GM18867 (cell line): ENCODE measurements at regions not wholly inside any gene's neighbourhood (a gene's known extent, or its start where the extent isn't known, plus 50 kb on each side); places are given as distances from the start of the nearest gene placed in this dataset.
"Not testable (repeated sequence)": the region's sequence is repeated elsewhere in the genome, so short reads cannot be mapped to it uniquely, and the experiment has no call there.

Source experiments
- ATAC-seq: cut with Tn5 transposase; IDR thresholded peaks from one replicate; pipeline ENCODE4 v1.9.1; 2021; ENCODE audit warnings: mild to moderate bottlenecking, moderate library complexity; ENCODE audit not compliant: unreplicated experiment

DNA sequence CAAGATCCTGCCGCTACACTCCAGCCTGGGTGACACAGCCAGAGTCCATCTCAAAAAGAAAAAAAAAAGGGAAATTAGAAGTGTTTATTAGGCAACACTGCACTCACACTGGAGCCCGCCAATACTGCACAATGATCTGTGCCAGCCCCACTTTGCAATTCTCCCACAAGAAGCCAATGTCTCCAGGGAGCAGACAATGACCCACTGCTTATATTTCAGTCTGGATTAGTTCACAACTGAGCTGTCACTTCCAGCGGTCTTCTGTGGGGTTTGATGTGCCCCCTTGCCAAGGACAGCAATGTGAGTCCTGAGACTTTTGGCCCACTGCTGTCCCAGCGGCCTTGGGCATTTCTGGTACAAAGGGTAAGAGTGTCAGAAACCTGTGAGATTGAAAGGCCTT lies 85.6 kb upstream of the PPM1B start:
- no peak for ATAC-seq

GRCh38 chr2:44084850-44085249 lies 83.8 kb upstream of the PPM1B start:
- ATAC-seq = no peak

- no peak for ATAC-seq
Observed at GRCh38 chr2:44086629-44087028, 82.0 kb upstream of the PPM1B start.

DNA sequence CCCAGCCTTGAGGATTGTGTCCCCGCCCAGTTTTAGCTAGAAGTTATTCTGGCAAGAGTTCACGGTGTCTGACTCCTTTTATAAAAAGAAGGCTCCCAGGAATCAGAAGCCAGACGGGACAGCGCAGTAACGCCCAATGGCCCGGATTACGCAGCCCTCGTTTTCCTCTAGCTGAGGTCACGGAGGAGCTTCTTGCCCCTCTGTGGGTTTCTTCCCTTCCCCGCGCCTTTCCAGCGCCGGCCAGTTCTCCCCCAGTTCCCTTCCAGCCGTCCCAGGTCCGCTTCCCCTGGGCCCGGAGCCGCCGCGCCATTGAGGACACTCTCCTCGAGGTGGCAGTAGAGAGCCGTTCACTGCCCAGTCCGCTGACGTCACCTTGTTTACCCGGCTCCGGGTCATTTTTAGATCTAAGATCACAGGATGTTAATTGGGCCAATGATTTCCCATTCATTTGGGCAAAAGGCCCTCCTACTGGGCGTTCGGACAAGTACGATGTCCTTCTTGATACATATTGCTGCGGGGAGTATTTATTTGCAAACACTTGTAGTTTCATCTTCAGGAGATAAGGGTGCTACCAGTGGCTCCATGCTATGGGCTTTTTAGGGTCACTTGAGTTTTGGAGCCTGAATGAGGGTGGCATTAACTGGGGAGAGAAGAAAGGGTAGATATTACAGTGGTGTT lies 81.5 kb upstream of the PPM1B start:
- ATAC-seq = peak; percentile 77

DNA sequence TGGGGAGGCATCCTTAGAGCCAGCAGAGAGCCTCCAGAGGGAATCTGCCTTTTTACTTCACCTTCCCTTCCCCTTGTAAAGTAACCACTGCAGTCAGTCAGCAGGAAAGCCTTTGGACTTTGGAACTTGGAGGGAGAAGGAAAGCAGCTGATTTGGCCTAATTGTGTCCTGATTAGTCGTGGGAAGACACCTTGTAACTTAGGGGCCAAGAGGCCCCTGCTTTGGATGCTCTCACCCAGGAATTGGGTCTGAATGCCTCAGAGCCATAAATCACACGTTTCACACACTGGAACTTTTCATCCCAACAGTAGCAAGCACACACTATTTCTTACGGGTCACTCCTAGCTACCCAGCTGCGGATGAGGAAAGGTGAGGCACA lies 81.0 kb upstream of the PPM1B start:
- no peak for ATAC-seq

- ATAC-seq = not testable (repeated sequence)
Observed at GRCh38 chr2:44092519-44092918, 76.2 kb upstream of the PPM1B start.

GRCh38 chr2:44093970-44094369 lies 74.7 kb upstream of the PPM1B start:
- no peak for ATAC-seq

DNA sequence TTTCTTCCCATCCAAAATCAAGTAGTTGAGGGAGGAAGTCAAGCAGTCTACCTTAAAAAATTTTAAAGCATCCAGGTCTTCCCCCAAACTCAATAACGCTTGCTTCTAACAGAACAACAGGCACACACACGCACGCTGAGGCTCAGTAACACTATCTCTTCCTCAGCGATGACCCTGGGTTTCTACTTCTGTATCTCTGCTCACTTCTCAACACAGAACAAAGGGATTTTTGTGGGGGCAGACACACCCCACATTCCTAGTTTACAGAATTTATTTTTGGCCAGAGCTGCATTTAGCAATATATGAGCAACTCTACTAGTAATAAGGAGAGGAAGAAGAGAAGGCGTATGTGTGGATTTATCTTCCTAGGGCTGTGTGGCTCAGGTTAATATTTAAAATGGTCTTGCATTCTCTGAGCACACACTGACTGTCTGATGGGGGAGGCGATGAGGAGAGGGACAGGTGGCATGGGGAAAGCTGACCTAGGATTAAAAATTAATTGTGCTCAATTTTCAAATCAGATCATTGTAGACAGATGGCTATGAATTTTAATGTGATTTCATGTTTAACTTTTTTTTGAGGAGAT lies 71.3 kb upstream of the PPM1B start:
- ATAC-seq = no peak

DNA sequence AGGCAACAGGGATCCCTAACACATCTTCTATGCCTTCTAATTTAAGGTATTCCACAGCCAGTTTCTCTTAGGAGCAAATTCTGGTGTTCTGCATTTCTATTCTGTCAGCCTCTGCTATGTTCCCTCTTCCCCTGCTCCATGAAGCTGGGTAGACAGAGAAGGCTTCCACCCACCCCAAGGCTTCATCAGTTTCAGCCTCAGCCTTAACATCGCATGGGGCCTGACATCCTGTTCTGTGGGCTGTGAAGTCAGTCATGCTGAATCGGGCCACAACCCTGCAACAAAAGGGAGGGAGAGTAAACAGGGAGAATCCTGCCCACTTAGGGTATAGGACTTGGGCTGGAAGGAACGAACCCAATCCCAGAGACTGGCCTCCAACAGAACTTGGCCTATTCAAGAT lies 70.6 kb upstream of the PPM1B start:
- no peak for ATAC-seq

DNA sequence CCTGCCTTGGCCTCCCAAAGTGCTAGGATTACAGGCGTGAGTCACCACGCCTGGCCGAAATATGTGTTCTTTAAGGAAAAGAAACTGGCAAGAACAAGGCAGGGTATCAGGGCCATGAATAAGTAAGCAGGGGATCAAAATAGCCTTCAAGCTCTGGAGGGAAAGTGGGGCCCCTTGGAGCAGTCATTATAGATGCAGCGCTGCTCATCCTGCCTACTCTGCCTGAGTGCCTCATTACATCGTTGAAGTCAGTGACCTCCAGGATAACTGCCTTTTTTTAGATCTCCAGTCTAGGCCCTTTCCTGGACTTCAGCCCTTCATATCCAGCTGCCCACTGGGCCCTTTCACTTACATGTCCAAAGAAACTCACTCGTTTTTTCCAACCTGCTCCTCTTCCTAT lies 69.8 kb upstream of the PPM1B start:
- no peak for ATAC-seq

DNA sequence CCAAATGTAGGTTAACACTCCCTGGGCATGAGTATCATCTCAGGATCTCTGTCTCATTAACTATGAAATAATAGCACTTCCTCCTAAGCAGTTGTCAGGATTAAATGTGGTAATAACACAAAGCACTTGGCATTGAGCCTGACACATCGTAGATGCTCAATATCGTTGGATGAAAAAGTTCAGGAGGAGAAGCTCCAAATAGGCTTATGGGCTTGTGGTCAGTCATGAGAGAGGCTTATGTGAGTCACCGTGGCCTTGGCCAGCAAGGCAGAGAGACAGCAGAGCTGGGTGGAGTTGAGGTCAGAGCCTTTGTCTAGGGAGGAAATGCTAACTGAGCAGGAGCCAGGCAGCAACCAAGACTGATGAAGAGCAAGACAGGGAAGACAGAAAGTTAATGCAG lies 68.3 kb upstream of the PPM1B start:
- no peak for ATAC-seq

- no peak for ATAC-seq
Observed at GRCh38 chr2:44101246-44101645, 67.4 kb upstream of the PPM1B start.

- no peak for ATAC-seq
Observed at GRCh38 chr2:44102790-44103562, 65.7 kb upstream of the PPM1B start.

DNA sequence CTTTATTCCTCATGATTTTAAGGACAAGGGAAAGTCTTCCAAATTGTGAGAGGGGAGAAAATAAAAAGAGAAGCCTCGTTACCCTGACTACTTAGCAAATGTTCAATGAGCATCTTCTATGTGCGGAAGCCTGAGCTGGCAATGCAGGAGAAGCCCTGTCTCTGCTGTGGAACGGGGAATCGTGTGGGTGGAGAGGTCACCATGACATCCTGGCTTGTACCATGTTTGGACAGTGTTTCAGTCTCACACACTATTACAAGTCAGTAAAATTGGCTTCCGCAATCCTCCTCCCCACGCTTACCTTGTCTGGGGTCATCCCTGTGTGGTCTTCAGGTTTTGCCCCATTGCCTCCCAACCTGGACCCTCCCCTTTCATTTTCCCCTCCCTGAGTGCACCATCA lies 65.0 kb upstream of the PPM1B start:
- no peak for ATAC-seq

- peak; percentile 42 for ATAC-seq
Observed at GRCh38 chr2:44104855-44105271, 63.8 kb upstream of the PPM1B start.

DNA sequence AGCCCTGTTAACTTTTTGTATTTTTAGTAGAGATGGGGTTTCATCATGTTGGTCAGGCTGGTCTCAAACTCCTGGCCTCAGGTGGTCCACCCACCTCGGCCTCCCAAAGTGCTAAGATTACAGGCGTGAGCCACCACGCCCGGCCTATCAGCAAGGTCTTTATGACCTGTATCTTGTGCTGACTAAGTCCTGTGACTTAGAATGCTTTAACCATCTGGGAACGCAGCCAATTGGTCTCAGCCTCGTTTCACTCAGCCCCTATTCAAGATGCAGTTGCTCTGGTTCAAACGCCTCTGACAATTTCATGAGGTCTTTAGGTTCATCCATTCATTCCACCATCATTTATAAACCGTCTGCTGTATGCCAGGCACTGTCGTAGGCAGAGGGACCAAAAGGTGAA lies 62.2 kb upstream of the PPM1B start:
- not testable (repeated sequence) for ATAC-seq

DNA sequence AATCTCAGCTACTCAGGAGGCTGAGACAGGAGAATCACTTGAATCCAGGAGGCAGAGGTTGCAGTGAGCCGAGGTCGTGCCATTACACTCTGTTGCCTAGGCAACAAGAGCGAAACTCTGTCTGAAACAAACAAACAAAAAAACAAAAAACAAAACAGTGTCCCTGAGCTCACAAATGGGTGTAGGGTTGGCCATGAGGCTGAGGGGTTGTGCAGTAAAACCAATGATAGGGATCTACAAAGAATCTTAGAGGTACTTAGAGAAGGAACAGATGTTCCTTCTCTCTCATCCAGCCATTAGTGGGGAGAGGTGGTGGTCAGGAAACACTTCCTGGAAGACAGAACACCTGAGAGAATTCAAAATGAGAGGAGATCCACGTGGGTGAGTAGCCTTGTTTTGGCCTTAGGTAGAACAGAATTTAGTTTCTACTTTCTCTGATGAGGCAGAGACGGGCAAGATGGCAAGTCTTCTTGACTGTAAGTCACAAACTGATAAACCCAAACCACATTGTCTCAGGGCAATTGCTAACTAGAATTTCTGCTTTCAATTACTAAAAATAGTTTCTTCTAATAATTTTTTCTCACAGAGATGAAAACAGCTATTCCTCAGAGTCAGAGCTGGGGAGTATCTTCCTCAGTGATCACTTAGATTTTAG lies 61.5 kb upstream of the PPM1B start:
- peak; percentile 83 for ATAC-seq

GRCh38 chr2:44107974-44108373 lies 60.7 kb upstream of the PPM1B start:
- ATAC-seq = no peak

- ATAC-seq = no peak
Observed at GRCh38 chr2:44109166-44109565, 59.5 kb upstream of the PPM1B start.

- no peak for ATAC-seq
Observed at GRCh38 chr2:44110444-44110843, 58.2 kb upstream of the PPM1B start.

- no peak for ATAC-seq
Observed at GRCh38 chr2:44112096-44112495, 56.6 kb upstream of the PPM1B start.

DNA sequence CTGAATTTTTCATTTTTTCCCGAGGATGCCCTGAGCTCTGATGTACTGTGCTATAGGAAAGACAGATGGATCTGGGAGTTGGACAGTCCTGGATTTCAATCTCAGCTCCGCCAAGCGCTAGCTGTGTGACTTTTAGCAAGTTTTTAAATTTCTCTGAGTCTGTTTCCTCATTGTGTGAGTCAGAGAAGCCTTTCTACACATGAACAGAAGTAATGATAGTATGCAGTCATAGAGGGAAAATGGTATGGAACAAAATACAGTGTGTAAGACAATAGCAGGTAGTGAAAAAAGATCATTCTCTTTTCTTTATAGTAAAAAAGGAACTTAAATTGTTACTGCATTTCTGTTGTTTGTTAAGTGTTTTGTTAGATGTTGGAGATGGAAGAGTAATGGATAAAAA lies 52.4 kb upstream of the PPM1B start:
- no peak for ATAC-seq
